Spleen (tissue), 11 donors: ENCODE measurements at regions not wholly inside any gene's neighbourhood (a gene's known extent, or its start where the extent isn't known, plus 50 kb on each side); places are given as distances from the start of the nearest gene placed in this dataset.

ENCODE experiments used
- DNase-seq: peaks from one replicate; pipeline ENCODE4 v3.0.0-alpha.2; 2020
- H3K27ac ChIP-seq, 8 donors: fragments of 200-600 bp; sonication (generic) in 7 of 8; 1 replicate in 4 of 8; 2 replicates in 4 of 8; pipeline versions ENCODE4 v1.5.0 to v1.8.0; 2016 to 2021; ENCODE audit warnings: inconsistent platforms in 4 of 8, mild to moderate bottlenecking in 4 of 8, moderate library complexity in 1 of 8
- H3K27me3 ChIP-seq, 7 donors: fragments of 200-600 bp; sonication (generic) in 6 of 7; replicated peaks in 1 of 7; 1 replicate in 4 of 7; 2 replicates in 3 of 7; pipeline versions ENCODE4 v1.5.0 to v1.8.0; 2016 to 2021; ENCODE audit warnings: inconsistent platforms in 3 of 7, mild to moderate bottlenecking in 1 of 7
- H3K36me3 ChIP-seq, 6 donors: fragments of 200-600 bp; sonication (generic) in 5 of 6; 1 replicate in 4 of 6; 2 replicates in 2 of 6; pipeline versions ENCODE4 v1.5.0 to v1.8.0; 2016 to 2021; ENCODE audit warnings: inconsistent platforms in 2 of 6
- H3K4me1 ChIP-seq, 6 donors: fragments of 200-600 bp; sonication (generic) in 5 of 6; 1 replicate in 3 of 6; 2 replicates in 3 of 6; pipeline versions ENCODE4 v1.5.0 to v1.8.0; 2016 to 2021; ENCODE audit warnings: inconsistent platforms in 3 of 6
- H3K4me3 ChIP-seq, 8 donors: fragments of 200-600 bp; sonication (generic) in 7 of 8; 1 replicate in 4 of 8; 2 replicates in 4 of 8; pipeline versions ENCODE4 v1.5.0 to v1.8.0; 2016 to 2021; ENCODE audit warnings: inconsistent platforms in 4 of 8, mild to moderate bottlenecking in 4 of 8, moderate library complexity in 2 of 8
- H3K9me3 ChIP-seq, 8 donors: fragments of 200-600 bp; sonication (generic) in 7 of 8; 1 replicate in 4 of 8; 2 replicates in 4 of 8; pipeline versions ENCODE4 v1.5.0 to v1.8.0; 2016 to 2021; ENCODE audit warnings: inconsistent platforms in 4 of 8
- CTCF ChIP-seq, 11 experiments: fragments of 200-600 bp in 7 of 11; fragments of 450-650 bp in 4 of 11; sonication (generic) in 4 of 11; IDR thresholded peaks in 8 of 11; conservative IDR thresholded peaks in 3 of 11; 1 replicate in 7 of 11; 2 replicates in 4 of 11; pipeline versions ENCODE4 v1.4.0 to v1.8.0; 2016 to 2021; ENCODE audit warnings: antibody characterized with exemption in 11 of 11, inconsistent platforms in 4 of 11, mild to moderate bottlenecking in 1 of 11
- POLR2A ChIP-seq, 3 donors: fragments of 450-650 bp; IDR thresholded peaks; one replicate each; pipeline ENCODE4 v1.5.1; 2017; ENCODE audit warnings: antibody characterized with exemption in 3 of 3, mild to moderate bottlenecking in 1 of 3
- POLR2AphosphoS5 ChIP-seq, 3 donors: sonication (generic); formaldehyde crosslinking; IDR thresholded peaks; one replicate each; pipeline ENCODE4 v1.5.1; 2017; ENCODE audit warnings: antibody characterized with exemption in 3 of 3
- WGBS, 5 donors: extraction: QIAGEN DNeasy Blood & Tissue Kit in 3 of 5; methylation state at CpG; one replicate each; pipeline versions ENCODE4 v1.1.5 to v1.1.7; 2013 to 2018; 5-methylcytosine and 5-hydroxymethylcytosine counted together
- intact Hi-C: fragments of 100-400 bp; cut with DNase I; formaldehyde crosslinking; loops from one replicate; pipeline ENCODE4 v1.15.0; 2023; ENCODE audit warnings: low total_unique reads
- donor health status: healthy with polysubstance abuse.
- donor health status: DM: no; HTN: no; CAD: no; lungs with moderate emphysema.
- donor health status: DM: no; HTN: no; CAD: no.
- donor health status: Bipolar disorder and iron deficiency.
- donor health status: healthy.
- donor health status: DM: no; HTN: no; CAD: no.
- donor health status: DM: yes; HTN: yes; CAD: no.

- no peaks in the 10 kb centered on the region for H3K4me1 ChIP-seq
- intact Hi-C loops: no loop called here
- H3K27ac ChIP-seq: no peak overlapping the region
- TF ChIP-seq CTCF (IDR thresholded peaks at IDR 0.05 in 8 of 11, conservative IDR thresholded peaks at IDR 0.05 in 3 of 11): no peak
- TF ChIP-seq POLR2A (IDR thresholded peaks at IDR 0.05): no peak
- no peak for TF ChIP-seq POLR2AphosphoS5 (IDR thresholded peaks at IDR 0.05)
- DNase-seq: no peak
- no peak overlapping the region for H3K4me3 ChIP-seq
- H3K36me3 ChIP-seq: no peaks in the 10 kb centered on the region
- WGBS, 5 donors: 77 to 85% (median 83%) methylated on average over 1 of the region's 1 CpG
- H3K9me3 ChIP-seq: no peaks in the 10 kb centered on the region
- no peaks in the 10 kb centered on the region for H3K27me3 ChIP-seq
Observed at GRCh38 chr21:28152732-28153131, 839.9 kb downstream of the LTN1 start.

- Histone ChIP-seq H3K27me3 (no peaks in the 10 kb centered on the region), H3K27ac (no peak overlapping the region), H3K9me3 (no peaks in the 10 kb centered on the region), H3K36me3 (no peaks in the 10 kb centered on the region), H3K4me3 (no peak overlapping the region), H3K4me1 (no peaks in the 10 kb centered on the region)
- no peak for DNase-seq
- WGBS, 5 donors: 61 to 81% (median 66%) methylated on average over 2 of the region's 2 CpGs
- no peak for TF ChIP-seq CTCF (IDR thresholded peaks at IDR 0.05 in 8 of 11, conservative IDR thresholded peaks at IDR 0.05 in 3 of 11)
- no peak for TF ChIP-seq POLR2AphosphoS5 (IDR thresholded peaks at IDR 0.05)
- no peak for TF ChIP-seq POLR2A (IDR thresholded peaks at IDR 0.05)
- intact Hi-C loops: no loop called here
Observed at GRCh38 chr21:28151758-28152157, 840.9 kb downstream of the LTN1 start.

GRCh38 chr21:28150778-28151177, 841.9 kb downstream of the LTN1 start:
- Histone ChIP-seq H3K27ac (no peak overlapping the region), H3K9me3 (no peaks in the 10 kb centered on the region), H3K4me1 (no peaks in the 10 kb centered on the region), H3K27me3 (no peaks in the 10 kb centered on the region), H3K36me3 (no peaks in the 10 kb centered on the region), H3K4me3 (no peak overlapping the region)
- intact Hi-C loops: no loop called here
- WGBS, 5 donors: 87 to 96% (median 91%) methylated on average over 2 of the region's 2 CpGs
- no peak for TF ChIP-seq POLR2AphosphoS5 (IDR thresholded peaks at IDR 0.05)
- no peak for TF ChIP-seq CTCF (IDR thresholded peaks at IDR 0.05 in 8 of 11, conservative IDR thresholded peaks at IDR 0.05 in 3 of 11)
- no peak for TF ChIP-seq POLR2A (IDR thresholded peaks at IDR 0.05)
- DNase-seq: no peak

- H3K27ac ChIP-seq: no peak overlapping the region
- no peaks in the 10 kb centered on the region for H3K9me3 ChIP-seq
- TF ChIP-seq CTCF (IDR thresholded peaks at IDR 0.05 in 8 of 11, conservative IDR thresholded peaks at IDR 0.05 in 3 of 11) (no peak), POLR2AphosphoS5 (IDR thresholded peaks at IDR 0.05) (no peak), POLR2A (IDR thresholded peaks at IDR 0.05) (no peak)
- no peaks in the 10 kb centered on the region for H3K27me3 ChIP-seq
- no peaks in the 10 kb centered on the region for H3K4me1 ChIP-seq
- WGBS, 5 donors: 82 to 92% (median 83%) methylated on average over 4 of the region's 4 CpGs
- H3K36me3 ChIP-seq: no peaks in the 10 kb centered on the region
- no peak for DNase-seq
- H3K4me3 ChIP-seq: no peak overlapping the region
- intact Hi-C loops: no loop called here
Observed at GRCh38 chr21:28148400-28149064, 844.1 kb downstream of the LTN1 start.
